Right lobe of liver (tissue), 6 donors: ENCODE measurements at regions not wholly inside any gene's neighbourhood (a gene's known extent, or its start where the extent isn't known, plus 50 kb on each side); places are given as distances from the start of the nearest gene placed in this dataset.

ENCODE experiments used
- ATAC-seq, 4 donors: fragments of 200-7000 bp; cut with Tn5 transposase; one replicate each; pipeline ENCODE4 v1.9.1; 2020; ENCODE audit warnings: mild to moderate bottlenecking in 4 of 4, moderate library complexity in 4 of 4
- DNase-seq, 3 donors: peaks; one replicate each; pipeline ENCODE4 v3.0.0-alpha.2; 2020
- H3K27ac ChIP-seq, 3 donors: fragments of 200-600 bp; one replicate each; pipeline ENCODE4 v1.8.0; 2022
- H3K27me3 ChIP-seq, 2 donors: fragments of 200-600 bp; one replicate each; pipeline ENCODE4 v1.8.0; 2022
- H3K36me3 ChIP-seq, 4 donors: fragments of 200-600 bp; sonication (generic) in 1 of 4; one replicate each; pipeline versions ENCODE4 v1.5.1 to v1.8.0; 2017 to 2022; ENCODE audit warnings: control low read depth in 1 of 4
- H3K4me1 ChIP-seq, 4 donors: fragments of 200-600 bp; sonication (generic) in 1 of 4; one replicate each; pipeline versions ENCODE4 v1.5.1 to v1.8.0; 2017 to 2022; ENCODE audit warnings: control low read depth in 1 of 4
- H3K4me3 ChIP-seq, 3 donors: fragments of 200-600 bp; one replicate each; pipeline ENCODE4 v1.8.0; 2022
- H3K9me3 ChIP-seq, 4 donors: fragments of 200-600 bp; sonication (generic) in 1 of 4; one replicate each; pipeline versions ENCODE4 v1.5.1 to v1.8.0; 2017 to 2022; ENCODE audit warnings: control low read depth in 1 of 4
- CTCF ChIP-seq, 4 donors: fragments of 200-600 bp in 3 of 4; fragments of 450-650 bp in 1 of 4; IDR thresholded peaks; one replicate each; pipeline versions ENCODE4 v1.5.1 to v1.8.0; 2016 to 2022; ENCODE audit warnings: antibody characterized with exemption in 4 of 4, mild to moderate bottlenecking in 2 of 4
- POLR2A ChIP-seq: fragments of 450-650 bp; IDR thresholded peaks from one replicate; pipeline ENCODE4 v1.6.1; 2017; ENCODE audit warnings: antibody characterized with exemption, mild to moderate bottlenecking
- WGBS: methylation state at CpG from one replicate; pipeline ENCODE4 v1.1.6; 2018; ENCODE audit warnings: low coverage, low lambda C conversion rate; ENCODE audit not compliant: insufficient coverage; ENCODE audit errors: missing lambda C conversion rate; 5-methylcytosine and 5-hydroxymethylcytosine counted together
- intact Hi-C, 2 donors: fragments of 100-400 bp; cut with DNase I; formaldehyde crosslinking; loops; one replicate each; pipeline versions ENCODE4 v1.11.2 to v1.14.1; 2022
- donor health status: DM: no; HTN: yes; CAD: no.
- donor health status: DM: no; HTN: no; CAD: no.
- donor health status: DM: no; HTN: no; CAD: no.
- donor health status: DM: no; HTN: yes; CAD: no.
- donor health status: DM: no; HTN: yes; CAD: no.

GRCh38 chr2:58890865-58891525 is 649.9 kb upstream of the FANCL start:
- DNase-seq (no peak), ATAC-seq (no peak)
- WGBS, result 49% methylated on average over 2 of the region's 2 CpGs
- Histone ChIP-seq H3K27ac (no peak overlapping the region), H3K36me3 (no peaks in the 10 kb centered on the region), H3K27me3 (no peaks in the 10 kb centered on the region), H3K4me1 (no peaks in the 10 kb centered on the region), H3K4me3 (no peak overlapping the region), H3K9me3 (no peaks in the 10 kb centered on the region)
- intact Hi-C loops, result no loop called here
- TF ChIP-seq POLR2A (no peak), CTCF (IDR thresholded peaks at IDR 0.05) (no peak)

- intact Hi-C loops, result no loop called here
- no peak for TF ChIP-seq CTCF (IDR thresholded peaks at IDR 0.05)
- no peak for TF ChIP-seq POLR2A
- Histone ChIP-seq H3K36me3 (no peaks in the 10 kb centered on the region), H3K27ac (no peak overlapping the region), H3K4me1 (no peaks in the 10 kb centered on the region), H3K4me3 (no peak overlapping the region), H3K9me3 (no peaks in the 10 kb centered on the region), H3K27me3 (no peaks in the 10 kb centered on the region)
- 88% methylated on average over 1 of the region's 1 CpG for WGBS
- DNase-seq (no peak), ATAC-seq (no peak)
Measured at GRCh38 chr2:58886009-58886408, 644.9 kb upstream of the FANCL start.

GRCh38 chr2:58879834-58880233 is 638.7 kb upstream of the FANCL start:
- ATAC-seq (no peak), DNase-seq (no peak)
- 70% methylated on average over 4 of the region's 4 CpGs for WGBS
- no peak overlapping the region for H3K27ac ChIP-seq
- no peaks in the 10 kb centered on the region for H3K4me1 ChIP-seq
- H3K4me3 ChIP-seq, result no peak overlapping the region
- no peak for TF ChIP-seq POLR2A
- no peak for TF ChIP-seq CTCF (IDR thresholded peaks at IDR 0.05)
- H3K36me3 ChIP-seq, result no peaks in the 10 kb centered on the region
- intact Hi-C loops, result no loop called here
- no peaks in the 10 kb centered on the region for H3K27me3 ChIP-seq
- no peaks in the 10 kb centered on the region for H3K9me3 ChIP-seq

- DNase-seq (no peak), ATAC-seq (no peak)
- 75% methylated on average over 1 of the region's 1 CpG for WGBS
Measured at GRCh38 chr2:58878778-58879177, 637.7 kb upstream of the FANCL start.

More at GRCh38 chr2:58878778-58879177, 637.7 kb upstream of the FANCL start:
- Histone ChIP-seq H3K27me3 (no peaks in the 10 kb centered on the region), H3K4me1 (no peaks in the 10 kb centered on the region), H3K9me3 (no peaks in the 10 kb centered on the region), H3K36me3 (no peaks in the 10 kb centered on the region), H3K27ac (no peak overlapping the region), H3K4me3 (no peak overlapping the region)
- intact Hi-C loops, result no loop called here
- TF ChIP-seq CTCF (IDR thresholded peaks at IDR 0.05) (no peak), POLR2A (no peak)
